ENCODE measurements at regions not wholly inside any gene's neighbourhood (a gene's known extent, or its start where the extent isn't known, plus 50 kb on each side); places are given as distances from the start of the nearest gene placed in this dataset.

GRCh38 chr9:25453875-25454274 is 224.4 kb downstream of the TUSC1 start:
- TF ChIP-seq ZBTB7A (IDR thresholded peaks at IDR 0.05; ENCODE audit: low read depth) (no peak), YY1 (IDR thresholded peaks at IDR 0.05; ENCODE audit: low read depth) (no peak), CEBPB (IDR thresholded peaks at IDR 0.05) (no peak), EP300 (IDR thresholded peaks at IDR 0.05; ENCODE audit: borderline replicate concordance) (no peak), TCF12 (IDR thresholded peaks at IDR 0.05; ENCODE audit: low read depth) (no peak)
- TF ChIP-seq, protein P1, sequence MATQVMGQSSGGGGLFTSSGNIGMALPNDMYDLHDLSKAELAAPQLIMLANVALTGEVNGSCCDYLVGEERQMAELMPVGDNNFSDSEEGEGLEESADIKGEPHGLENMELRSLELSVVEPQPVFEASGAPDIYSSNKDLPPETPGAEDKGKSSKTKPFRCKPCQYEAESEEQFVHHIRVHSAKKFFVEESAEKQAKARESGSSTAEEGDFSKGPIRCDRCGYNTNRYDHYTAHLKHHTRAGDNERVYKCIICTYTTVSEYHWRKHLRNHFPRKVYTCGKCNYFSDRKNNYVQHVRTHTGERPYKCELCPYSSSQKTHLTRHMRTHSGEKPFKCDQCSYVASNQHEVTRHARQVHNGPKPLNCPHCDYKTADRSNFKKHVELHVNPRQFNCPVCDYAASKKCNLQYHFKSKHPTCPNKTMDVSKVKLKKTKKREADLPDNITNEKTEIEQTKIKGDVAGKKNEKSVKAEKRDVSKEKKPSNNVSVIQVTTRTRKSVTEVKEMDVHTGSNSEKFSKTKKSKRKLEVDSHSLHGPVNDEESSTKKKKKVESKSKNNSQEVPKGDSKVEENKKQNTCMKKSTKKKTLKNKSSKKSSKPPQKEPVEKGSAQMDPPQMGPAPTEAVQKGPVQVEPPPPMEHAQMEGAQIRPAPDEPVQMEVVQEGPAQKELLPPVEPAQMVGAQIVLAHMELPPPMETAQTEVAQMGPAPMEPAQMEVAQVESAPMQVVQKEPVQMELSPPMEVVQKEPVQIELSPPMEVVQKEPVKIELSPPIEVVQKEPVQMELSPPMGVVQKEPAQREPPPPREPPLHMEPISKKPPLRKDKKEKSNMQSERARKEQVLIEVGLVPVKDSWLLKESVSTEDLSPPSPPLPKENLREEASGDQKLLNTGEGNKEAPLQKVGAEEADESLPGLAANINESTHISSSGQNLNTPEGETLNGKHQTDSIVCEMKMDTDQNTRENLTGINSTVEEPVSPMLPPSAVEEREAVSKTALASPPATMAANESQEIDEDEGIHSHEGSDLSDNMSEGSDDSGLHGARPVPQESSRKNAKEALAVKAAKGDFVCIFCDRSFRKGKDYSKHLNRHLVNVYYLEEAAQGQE (IDR thresholded peaks at IDR 0.05; ENCODE audit: low read depth), result no peak
